Hematopoietic multipotent progenitor cell treated with erythropoietin and hydrocortisone succinate and interleukin-3 and kit ligand, for 6 days (in vitro differentiated cells): ENCODE measurements at regions not wholly inside any gene's neighbourhood (a gene's known extent, or its start where the extent isn't known, plus 50 kb on each side); places are given as distances from the start of the nearest gene placed in this dataset.
"Not testable (repeated sequence)": the region's sequence is repeated elsewhere in the genome, so short reads cannot be mapped to it uniquely, and the experiment has no call there.

Source experiments
- DNase-seq: peaks from one replicate; pipeline ENCODE4 v3.0.0-alpha.2; 2015

- no peak for DNase-seq
Measured at GRCh38 chr5:60546207-60546606, 153.8 kb downstream of the DEPDC1B start.

DNA sequence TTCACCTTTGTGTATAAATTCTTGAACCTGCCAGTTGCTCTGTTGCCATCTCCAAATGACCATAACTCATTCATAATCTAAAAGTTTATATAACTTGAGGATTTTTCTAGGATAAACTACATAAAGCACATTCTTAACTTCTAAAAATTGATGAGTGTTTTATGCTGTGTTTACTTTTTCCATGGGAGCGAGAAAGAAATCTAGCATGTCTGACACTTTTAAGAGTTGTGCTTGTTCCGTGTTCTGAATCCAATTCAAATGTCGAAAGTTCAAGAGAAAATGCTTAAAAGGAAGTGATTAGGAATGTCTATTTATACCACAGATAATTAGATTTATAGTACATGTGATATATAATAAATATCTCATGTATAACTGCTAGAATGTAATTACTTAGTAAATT lies 154.4 kb downstream of the DEPDC1B start:
- no peak for DNase-seq

DNA sequence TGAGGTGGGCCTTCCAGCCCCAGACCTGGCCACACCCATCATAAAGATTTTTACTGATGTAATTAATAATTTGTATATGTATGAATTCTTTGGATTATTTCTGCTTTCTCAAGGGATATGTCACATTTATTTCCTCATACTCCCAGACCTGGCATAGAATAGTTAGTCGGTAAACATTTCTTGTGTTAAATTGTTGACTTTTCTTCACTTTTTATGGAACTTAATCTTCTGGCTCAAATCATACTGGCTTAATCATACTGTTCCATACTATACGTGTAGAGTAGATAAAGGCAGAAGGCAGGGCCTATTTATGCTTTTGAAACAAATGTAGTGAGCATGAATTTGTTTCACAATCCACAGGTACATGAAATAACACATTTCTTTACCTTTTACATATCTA lies 155.8 kb downstream of the DEPDC1B start:
- DNase-seq, result no peak

GRCh38 chr5:60541980-60542379 lies 158.0 kb downstream of the DEPDC1B start:
- DNase-seq, result peak; percentile 52

- no peak for DNase-seq
Measured at GRCh38 chr5:60540856-60541805, 158.8 kb downstream of the DEPDC1B start.

DNA sequence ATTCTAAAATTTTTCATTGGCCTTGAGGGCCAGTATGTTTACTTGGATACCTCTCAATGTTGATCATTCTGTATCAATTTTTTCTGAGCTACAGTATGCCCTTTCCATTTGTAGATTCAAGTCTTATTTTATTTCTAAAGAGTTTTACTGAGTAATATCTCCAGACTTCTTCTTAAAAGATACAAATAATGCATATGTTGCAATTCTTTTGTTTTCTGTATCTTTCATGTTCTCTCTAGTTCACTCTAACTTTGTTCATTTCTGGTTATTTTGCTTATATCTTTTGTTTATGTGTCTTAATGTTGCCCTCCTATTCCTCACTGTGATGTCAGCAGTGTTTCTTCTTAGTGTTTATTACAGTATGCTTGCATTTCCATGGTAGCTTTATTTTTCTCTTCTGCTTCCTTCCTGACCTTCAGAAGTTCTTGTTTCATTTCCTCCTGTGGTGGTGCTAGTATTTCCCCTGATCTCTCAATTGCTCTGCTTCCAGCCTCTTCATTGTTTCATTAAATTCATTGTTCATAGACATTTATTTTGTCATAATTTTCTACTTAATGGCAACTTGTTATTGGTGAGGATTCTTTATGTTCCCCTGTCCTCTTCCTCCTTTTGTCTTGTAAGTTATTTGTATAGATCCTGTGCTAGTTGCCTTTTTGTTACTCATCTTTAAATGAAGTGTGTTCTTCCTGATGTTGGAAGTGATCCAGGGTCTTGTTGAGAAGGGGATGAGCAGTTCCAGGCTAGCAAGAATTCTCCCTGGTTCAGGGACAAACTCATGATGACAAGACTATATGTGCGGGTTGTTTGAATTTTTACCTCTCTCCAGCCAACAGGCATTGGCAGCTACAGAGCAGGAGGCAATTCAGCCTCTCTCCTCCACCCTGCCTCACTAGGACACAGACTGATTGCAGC lies 160.8 kb downstream of the DEPDC1B start:
- DNase-seq, result no peak

GRCh38 chr5:60538426-60538825 lies 161.5 kb downstream of the DEPDC1B start:
- no peak for DNase-seq

DNA sequence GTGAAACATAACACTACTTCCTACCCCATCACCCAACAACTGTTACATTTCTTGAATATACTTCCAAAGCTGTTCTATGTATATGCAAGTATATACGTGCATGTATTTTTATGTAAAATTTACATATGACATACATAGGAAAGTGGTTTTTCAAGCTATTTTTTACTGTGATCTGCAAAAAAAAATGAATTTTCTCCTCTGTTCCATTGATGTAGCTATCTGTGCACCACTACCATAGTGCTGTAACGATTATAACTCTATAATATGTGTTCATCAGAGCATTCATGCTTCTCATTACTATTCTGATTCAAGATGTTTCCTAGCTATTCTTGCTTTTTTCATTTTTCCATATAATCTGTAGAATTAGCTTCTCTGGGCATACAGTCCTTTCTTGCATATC lies 164.0 kb downstream of the DEPDC1B start:
- DNase-seq, result no peak

- no peak for DNase-seq
Measured at GRCh38 chr5:60535198-60535597, 164.8 kb downstream of the DEPDC1B start.

- no peak for DNase-seq
Measured at GRCh38 chr5:60533789-60534188, 166.2 kb downstream of the DEPDC1B start.

DNA sequence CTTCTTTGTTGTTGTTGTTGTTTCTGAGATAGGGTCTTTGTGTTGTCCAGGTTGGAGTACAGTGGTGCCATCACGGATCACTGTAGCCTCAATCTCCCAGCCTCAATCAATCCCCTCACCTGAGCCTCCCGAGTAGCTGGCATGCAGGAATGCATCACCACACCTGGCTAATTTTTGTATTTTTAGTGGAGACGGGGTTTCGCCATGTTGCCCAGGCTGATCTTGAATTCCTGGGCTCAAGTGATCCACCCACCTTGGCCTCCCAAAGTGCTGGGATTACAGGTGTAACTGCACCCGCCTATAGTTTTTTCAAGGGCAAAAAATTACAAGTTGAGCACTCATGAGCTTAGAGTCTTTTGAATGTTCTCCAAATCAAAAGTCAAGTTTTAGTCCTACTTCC lies 167.2 kb downstream of the DEPDC1B start:
- DNase-seq, result not testable (repeated sequence)

- not testable (repeated sequence) for DNase-seq
Measured at GRCh38 chr5:60530144-60530848, 169.7 kb downstream of the DEPDC1B start.

- DNase-seq, result no peak
Measured at GRCh38 chr5:60529001-60529400, 171.0 kb downstream of the DEPDC1B start.

GRCh38 chr5:60527072-60527471 lies 172.9 kb downstream of the DEPDC1B start:
- DNase-seq, result no peak

DNA sequence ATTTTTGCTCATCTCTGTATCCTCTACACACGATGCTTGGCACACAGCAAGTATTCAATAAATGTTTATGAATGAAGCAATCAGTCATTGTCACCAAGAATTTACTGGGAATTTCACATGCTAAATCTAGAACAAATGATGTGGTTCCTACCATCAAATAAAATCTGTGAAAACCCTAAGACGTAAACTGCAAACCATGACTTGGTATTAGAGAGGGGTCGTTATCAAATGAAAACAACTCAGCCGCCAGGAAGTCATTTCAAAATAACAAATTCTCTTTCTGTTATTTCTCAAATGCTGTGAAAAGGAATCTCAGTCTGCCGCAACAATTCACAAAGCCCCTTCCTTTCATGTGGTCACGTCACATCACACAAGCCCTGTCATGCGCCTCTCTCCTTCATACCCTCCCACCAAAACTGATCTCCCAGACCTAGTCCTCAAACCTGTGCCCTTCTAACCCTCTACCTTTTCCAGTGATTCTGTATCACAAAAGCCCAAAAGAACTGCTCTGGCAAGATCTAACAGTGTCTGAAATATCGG lies 173.6 kb downstream of the DEPDC1B start:
- DNase-seq, result no peak

DNA sequence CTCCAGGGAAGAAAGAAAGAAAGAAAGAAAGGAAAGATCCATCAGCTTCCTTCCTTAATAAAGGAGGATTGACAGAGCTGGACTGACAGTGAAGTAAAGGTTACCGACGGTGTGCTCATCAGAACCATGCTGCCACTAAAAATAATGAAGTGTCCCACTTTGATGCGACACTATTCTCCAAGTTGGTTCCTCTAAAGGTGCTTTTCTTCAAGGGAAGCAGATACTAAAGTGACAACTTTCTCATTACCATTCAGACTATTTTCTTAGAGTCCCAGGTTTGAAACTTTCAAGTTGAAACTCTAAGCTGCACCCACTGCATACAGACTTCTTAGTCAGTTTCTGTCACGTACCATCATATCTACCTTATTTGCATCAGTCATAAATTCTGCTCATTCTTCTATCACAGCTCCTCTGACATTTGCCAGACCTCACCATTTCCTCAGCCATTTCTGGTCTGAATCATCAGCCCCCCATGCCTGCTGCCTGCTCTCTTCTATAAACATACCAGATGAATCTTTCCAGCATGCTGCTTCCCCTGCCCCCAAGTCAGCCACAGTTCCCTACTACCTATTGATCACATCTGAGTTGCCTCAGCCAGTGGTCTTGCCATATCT lies 177.6 kb downstream of the DEPDC1B start:
- no peak for DNase-seq

DNA sequence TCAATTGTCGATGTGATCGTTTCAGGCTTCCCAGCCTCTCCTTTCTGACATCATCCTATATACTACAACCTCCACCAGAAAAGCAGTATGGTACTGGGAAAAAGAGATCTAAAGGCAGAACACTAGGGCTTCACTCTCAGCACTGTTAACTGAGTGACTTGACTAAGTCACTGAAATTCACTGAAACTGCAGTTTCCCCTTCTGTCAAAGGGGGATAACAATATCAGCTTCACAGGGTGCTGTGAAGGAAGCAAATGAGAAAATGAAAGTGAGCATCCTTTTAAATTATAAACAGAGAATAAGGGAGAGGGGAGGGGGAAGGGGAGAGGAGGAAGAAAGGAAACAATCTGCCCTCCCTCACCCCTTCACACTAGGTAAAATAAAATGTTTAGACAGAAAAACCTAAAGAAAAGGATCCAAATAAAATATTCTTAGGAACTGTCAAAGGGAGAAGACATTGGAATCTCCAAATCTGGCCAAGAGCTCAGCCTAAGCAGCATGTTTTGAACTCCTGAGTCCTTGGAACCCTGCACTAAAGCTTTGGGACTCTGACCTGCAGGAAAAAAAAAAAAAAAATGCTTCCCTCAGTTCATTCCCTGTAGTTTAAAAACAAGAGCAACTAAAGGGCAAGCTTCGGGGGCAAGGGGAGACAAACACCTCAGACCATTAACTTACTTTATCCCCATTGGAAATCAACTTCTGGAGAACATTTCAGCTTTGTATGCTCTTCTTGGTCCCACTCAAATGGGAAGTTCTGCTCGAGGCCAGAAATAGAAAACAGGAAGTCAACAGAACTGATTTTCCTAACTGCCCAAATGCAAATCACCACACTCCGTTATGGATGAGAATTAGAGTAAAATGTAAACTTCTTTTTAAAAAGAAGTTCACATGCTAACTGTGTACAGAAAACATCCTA lies 178.3 kb downstream of the DEPDC1B start:
- peak; percentile 10 for DNase-seq

GRCh38 chr5:60520451-60521227 lies 179.3 kb downstream of the DEPDC1B start:
- DNase-seq, result no peak

GRCh38 chr5:60519372-60519771 lies 180.6 kb downstream of the DEPDC1B start:
- no peak for DNase-seq

- DNase-seq, result no peak
Measured at GRCh38 chr5:60517850-60518249, 182.1 kb downstream of the DEPDC1B start.
